HS-27A (cell line): ENCODE measurements at regions not wholly inside any gene's neighbourhood (a gene's known extent, or its start where the extent isn't known, plus 50 kb on each side); places are given as distances from the start of the nearest gene placed in this dataset.

Source experiments
- DNase-seq: peaks from one replicate; pipeline ENCODE4 v3.0.0-alpha.2; 2012; ENCODE audit warnings: low read depth, missing footprints

- DNase-seq = no peak
Measured at GRCh38 chr11:116112087-116112935, 608.1 kb upstream of the CADM1 start.

- no peak for DNase-seq
Measured at GRCh38 chr11:116111546-116111945, 607.3 kb upstream of the CADM1 start.

- DNase-seq = no peak
Measured at GRCh38 chr11:116110802-116111201, 606.6 kb upstream of the CADM1 start.

- no peak for DNase-seq
Measured at GRCh38 chr11:116110356-116110755, 606.1 kb upstream of the CADM1 start.

GRCh38 chr11:116109228-116109627, 605.0 kb upstream of the CADM1 start:
- no peak for DNase-seq

- DNase-seq = no peak
Measured at GRCh38 chr11:116108161-116108560, 603.9 kb upstream of the CADM1 start.

GRCh38 chr11:116107229-116107628, 603.0 kb upstream of the CADM1 start:
- DNase-seq = no peak

GRCh38 chr11:116104498-116105174, 600.4 kb upstream of the CADM1 start:
- DNase-seq = no peak

- no peak for DNase-seq
Measured at GRCh38 chr11:116101902-116102301, 597.7 kb upstream of the CADM1 start.

- no peak for DNase-seq
Measured at GRCh38 chr11:116100016-116100415, 595.8 kb upstream of the CADM1 start.

GRCh38 chr11:116099541-116099940, 595.3 kb upstream of the CADM1 start:
- no peak for DNase-seq

GRCh38 chr11:116096272-116096995, 592.2 kb upstream of the CADM1 start:
- DNase-seq = no peak

- DNase-seq = no peak
Measured at GRCh38 chr11:116093481-116094270, 589.5 kb upstream of the CADM1 start.

- no peak for DNase-seq
Measured at GRCh38 chr11:116093065-116093464, 588.9 kb upstream of the CADM1 start.

GRCh38 chr11:116086426-116086825, 582.2 kb upstream of the CADM1 start:
- no peak for DNase-seq

GRCh38 chr11:116085031-116085635, 580.9 kb upstream of the CADM1 start:
- no peak for DNase-seq

- no peak for DNase-seq
Measured at GRCh38 chr11:116084511-116084910, 580.3 kb upstream of the CADM1 start.

GRCh38 chr11:116082256-116082655, 578.0 kb upstream of the CADM1 start:
- DNase-seq = no peak

- no peak for DNase-seq
Measured at GRCh38 chr11:116079580-116079979, 575.4 kb upstream of the CADM1 start.

- DNase-seq = no peak
Measured at GRCh38 chr11:116078101-116078591, 573.9 kb upstream of the CADM1 start.

- no peak for DNase-seq
Measured at GRCh38 chr11:116077092-116077491, 572.9 kb upstream of the CADM1 start.
